HS-27A (cell line): ENCODE measurements at regions not wholly inside any gene's neighbourhood (a gene's known extent, or its start where the extent isn't known, plus 50 kb on each side); places are given as distances from the start of the nearest gene placed in this dataset.

Source experiments
- DNase-seq: peaks from one replicate; pipeline ENCODE4 v3.0.0-alpha.2; 2012; ENCODE audit warnings: low read depth, missing footprints

DNA sequence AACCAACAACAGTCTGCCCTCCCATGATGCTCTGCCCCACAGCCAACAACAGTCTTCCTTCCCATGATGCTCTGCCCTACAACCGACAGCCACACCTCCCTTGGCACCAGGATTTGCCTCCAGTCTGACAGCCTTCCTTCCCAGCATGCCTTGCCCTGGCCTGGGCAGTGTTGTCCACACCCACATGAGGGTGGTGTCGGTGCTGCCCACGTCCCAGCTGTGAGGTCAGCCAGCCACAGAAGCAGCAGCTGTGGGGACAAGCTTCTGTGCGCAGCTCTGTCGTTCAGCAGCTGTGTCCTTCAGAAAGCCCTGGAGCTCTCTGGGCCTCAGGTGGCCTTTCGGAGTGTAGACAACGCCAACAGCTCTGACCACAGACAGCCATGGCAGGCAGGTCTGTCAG lies 1378.9 kb downstream of the BRD1 start:
- DNase-seq: no peak

DNA sequence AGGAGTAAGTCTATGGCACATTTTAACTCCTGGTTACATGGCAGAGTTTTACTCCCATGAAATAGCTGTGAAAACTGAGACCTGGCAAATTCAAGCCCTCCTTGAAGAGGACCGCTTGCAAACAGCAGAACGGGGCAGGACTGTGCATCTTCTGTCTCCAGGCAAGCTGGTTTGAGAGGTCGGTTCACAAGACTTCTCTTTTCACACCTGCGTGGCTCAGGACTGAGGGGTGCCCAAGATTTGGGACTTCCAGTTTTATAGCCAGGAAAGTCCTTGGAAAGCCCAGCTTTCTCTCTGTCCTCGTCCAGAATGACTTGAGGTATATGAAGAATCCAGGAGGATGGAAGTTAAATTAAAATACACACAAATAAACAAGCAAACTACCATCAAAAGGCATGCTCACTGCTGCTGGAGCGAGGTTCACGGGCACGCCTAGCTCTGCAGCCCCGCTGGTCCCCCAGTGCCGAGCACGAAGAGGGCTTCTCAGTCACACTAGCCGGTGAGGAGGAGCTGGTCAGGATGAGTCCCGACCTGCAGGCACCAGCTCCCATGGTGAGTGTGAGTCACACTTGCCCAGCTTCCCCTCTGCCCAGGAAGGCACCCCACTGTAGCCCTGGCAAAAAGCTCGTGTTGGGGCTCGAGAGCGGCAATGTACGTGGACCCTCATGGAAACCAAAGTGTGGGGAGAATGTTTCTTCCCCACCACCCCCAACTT lies 1382.4 kb downstream of the BRD1 start:
- no peak for DNase-seq

DNA sequence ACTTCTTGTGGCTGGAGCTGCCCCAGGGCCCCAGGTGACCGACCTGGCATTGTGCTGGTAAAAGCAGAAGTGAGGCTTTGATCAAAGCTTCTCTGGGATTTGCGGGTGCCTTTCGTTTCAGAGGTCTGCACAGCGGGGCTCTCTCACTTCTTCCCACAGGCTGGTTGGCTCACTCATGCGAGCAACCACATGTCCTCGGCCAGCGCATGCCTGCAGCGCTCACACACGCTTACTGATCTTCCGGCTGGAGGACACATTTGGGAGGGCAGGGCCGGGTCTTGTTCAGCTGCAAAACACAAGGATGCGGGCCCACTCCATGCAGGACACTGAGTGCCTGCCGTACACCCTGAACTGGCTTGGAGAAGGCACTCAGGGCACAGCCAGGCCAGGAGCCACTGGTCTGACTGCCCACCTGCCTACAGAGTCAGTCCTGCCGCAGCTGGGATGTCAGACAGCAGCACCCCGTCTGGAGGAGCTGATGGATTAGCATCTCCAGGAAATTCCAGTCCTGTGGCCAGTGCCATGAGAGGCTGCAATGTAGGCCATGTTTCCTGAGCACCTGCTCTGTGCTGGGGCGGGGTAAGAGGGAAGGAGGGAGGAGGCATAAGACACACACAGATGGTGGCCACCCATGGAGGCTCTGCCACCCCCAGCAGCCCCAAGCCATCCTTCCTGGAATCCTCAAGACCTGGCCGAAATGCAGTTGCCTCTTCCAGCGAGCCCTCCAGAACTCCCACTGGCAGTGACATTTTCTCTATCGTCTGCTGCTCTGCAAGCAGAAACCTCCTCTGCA lies 1383.2 kb downstream of the BRD1 start:
- no peak for DNase-seq

DNA sequence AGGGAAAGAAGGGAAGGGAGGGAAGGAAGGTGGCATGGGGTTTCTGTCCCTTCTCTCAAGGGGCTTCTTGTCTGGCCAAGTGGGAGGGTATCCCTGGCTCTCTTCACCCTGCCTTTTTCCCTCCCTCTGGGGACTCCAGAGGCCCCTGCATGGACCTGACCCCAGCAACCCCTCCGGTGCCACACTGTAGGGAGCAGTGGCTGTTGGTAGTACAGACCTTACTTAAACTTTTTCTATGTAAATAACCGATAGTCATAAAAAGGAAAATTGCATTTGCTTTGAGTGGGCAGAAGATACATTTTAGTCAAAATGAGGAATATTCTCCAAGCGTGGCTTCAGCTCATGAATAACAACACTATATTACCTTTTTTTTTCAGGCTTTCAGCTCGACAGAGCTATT lies 1384.0 kb downstream of the BRD1 start:
- no peak for DNase-seq

DNA sequence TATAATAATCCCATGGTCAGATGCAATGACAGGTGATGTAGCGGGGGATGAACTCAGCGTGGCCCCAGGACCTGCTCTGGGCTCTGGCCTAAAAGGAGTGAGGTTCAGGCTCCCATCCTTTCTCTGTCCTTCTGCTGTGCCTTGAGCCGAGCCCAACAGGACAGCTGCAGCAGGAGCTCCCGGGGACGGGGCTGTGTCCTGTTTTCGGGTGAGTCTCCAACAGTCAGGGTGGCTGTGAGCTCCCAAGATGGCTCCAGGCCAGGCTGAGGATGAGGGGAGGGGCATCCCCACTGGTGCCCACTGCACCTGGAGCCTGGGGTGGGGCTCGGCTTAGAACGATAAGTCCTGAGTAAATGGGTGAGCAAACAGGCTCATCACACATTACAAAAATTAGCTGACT lies 1385.0 kb downstream of the BRD1 start:
- no peak for DNase-seq

DNA sequence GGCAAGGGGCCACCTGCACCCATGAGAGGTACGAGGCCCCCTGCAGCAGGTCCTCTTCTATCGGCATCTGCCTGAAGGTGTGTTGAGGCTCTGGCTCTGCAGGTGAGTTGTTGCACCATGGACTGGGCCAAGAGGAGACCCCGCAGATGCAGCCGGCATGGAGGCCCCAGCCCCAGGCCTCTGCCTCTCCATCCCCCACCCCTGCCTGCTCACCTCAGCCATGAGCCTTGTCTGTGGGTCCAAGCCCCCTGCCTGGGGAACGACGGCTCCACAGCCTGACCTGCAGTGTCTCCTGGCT lies 1386.2 kb downstream of the BRD1 start:
- DNase-seq: no peak

DNA sequence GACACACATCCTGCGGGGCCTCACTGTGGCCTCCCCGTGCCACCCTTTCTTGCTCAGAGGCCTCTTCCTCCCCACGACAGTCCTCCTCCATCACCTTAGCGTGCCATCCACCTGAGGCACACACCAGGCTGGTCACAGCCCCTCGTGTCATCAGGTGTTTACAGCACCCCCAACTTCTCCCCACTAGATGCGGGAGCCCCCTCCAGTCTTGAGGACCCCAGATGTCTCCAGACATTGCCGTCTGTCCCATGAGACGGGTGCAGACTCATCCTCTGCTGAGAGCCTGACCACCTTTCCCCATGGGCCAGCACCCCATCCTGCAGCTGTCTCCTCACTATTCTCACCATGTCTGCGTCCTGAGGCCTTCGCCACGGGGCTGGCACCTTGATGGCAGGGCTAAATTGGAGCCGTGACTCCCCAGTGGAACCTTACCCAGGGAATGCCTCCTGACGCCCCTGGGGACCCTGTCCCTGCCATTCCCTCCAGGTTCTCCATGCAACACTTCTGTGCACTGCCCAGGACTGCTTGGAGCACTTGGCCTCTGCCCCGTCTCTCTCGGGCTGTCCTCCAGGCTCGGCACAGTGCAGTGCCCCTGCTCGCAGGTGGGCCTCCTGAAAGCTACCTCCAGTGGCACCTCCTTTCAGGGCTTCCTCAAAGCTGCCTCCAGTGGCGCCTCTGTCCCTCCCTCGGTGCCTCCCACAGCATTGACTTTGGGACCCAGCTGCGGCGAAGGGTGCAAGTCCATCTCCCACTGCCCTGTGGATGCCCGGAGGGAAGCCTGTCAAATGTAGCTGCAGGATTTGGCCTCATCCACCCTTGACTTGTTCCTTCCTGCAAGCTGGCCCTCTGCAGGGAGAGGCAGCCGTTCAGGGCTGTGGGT lies 1386.8 kb downstream of the BRD1 start:
- no peak for DNase-seq

DNA sequence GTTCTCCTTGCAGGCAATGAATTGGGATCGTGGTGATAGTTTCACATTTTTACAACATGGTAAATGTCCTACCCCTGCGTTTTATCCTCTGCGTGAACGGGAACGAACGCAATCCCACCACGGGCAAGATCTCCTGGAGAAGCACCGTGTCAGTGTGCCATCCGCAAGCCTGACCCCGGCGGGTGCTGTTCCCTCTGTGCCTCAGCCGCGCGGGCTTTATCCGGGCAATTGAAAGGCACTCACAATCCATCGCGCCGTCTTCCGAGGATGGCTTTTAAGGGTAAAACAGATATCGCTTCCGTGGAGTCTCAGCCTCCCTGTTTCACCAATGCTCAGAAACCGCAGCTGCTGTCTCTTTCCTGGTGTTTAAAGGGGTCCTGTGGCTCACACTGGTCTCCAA lies 1387.5 kb downstream of the BRD1 start:
- DNase-seq: no peak

DNA sequence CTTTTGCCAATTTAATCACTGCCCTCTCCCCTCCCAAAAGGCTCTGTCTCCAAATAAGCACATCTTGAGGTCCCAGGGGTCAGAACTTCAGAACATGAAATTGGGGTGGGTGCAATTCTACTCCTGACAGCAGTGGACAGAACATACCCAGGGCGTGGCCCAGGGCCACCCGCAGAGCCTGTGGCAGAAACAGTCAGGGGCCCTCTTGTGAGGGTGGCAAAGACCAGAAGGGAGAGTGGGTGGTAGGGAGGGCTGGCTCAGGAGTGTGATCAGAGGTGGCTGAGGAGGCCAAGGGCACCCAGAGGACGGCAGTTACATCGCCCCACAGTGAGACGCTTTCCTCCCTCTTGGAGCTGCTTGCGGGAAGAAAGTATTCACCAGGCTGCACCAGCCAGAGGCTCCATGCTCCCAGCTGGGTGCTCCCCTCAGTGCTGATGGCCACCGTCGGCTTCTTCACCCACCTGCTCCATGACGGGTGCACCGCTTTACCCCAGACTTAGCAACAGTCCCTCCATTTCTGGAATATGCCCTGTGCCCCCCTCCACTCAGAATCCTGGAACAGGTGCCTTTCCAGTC lies 1388.0 kb downstream of the BRD1 start:
- DNase-seq: no peak

DNA sequence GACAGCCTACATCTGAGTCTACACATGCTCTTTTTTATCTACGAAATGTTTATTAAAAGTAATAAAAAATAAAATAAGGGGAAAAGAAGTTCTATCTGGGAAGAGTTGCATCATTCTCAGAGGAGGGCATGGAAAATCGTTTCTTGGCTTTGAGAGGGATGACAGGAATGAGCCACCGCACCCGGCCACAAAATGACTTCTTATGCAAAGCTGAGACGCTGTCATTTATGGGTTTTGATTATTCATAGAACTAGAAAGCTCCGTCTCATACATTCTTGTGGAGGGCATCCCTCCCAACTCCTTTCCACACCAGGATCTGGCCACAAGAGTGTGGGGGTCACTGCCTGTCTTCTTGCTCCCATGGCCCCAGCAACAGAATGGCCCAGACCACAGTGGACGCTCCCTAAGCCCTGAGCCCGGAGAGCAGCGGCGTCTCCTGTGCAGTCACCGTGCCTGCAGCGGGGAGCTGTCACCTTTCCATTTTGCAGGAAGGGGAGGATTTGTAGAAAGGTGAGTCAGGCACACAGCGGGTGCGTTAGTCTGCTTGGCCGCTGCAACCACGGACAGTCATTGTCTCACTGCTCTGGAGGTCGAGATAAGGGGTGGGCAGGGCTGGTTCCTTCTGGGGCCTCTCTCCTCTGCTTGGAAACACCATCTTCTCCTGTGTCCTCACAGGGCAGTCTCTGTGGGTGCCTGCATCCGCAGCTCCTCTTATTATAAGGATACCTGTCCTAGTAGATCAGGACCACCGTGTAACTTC lies 1388.7 kb downstream of the BRD1 start:
- no peak for DNase-seq

DNA sequence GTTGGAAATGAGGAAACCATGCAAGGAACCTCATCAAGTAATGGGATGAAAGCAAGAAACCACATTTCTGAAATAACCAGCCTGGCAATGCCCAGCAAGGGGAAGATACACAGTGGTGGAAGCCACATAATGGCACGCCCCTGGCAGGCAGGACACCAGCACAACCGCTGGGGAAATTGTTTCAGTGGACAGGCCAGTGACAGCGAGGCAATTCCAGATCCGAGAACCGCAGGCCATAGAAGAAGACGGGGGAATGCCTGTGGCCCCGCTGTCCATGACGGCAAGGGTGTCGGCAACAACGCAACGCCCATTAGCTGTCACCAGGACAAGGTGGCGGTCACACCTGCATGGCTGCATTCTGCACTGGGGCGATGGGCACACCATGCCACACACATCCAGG lies 1389.6 kb downstream of the BRD1 start:
- DNase-seq: no peak

DNA sequence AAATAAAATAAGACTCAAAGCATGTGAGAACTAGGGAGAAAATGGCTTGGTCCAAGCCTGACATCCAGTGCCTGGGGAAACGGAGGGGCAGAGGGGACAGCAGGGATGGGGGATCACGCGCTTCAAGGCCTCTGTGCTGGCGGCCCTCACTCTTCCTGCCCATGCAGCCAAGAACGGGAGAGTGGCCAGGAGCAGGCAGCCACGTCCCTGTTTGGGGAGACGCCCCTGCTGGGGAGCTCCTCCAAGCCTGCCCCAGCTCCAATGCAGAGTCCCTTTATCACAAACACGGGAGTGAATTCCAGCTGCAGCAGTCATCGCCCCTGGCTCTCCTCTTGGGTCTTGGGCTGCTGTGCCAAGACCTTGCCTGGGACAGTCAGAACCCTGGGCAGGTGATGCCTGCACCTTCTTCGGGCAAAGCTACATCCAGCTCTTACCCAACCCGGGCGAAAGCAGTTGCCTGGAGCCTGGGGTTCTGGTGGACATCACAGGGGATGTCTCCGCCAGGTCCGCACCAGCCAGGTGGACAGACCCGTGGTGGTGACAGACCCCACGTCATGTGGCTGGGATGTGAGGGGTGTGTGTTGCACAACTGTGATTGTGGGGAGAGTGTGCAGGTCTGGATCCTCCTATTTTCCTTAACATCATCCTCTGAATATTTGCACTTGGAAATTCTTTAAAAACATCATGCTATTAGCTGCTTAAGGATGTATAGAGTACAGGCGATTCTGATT lies 1391.3 kb downstream of the BRD1 start:
- DNase-seq: no peak

DNA sequence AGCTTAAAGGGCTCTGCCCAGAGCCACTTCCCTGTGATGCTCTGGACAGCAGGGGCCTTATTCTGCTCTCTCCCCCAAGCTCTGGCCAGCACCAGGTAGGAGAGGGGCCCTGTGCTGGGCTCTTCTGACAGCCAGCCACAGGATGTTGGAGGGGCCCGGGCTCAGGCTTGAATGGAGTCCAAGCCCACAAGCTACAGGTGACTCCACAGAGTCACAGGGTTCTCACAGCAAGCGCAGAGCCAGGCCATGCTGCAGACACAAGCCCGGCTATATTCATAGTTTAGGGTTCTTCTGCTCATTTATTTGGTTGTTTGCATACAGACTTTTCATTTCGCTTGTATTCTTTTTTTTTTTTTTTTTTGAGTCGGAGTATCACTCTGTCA lies 1392.8 kb downstream of the BRD1 start:
- DNase-seq: no peak

DNA sequence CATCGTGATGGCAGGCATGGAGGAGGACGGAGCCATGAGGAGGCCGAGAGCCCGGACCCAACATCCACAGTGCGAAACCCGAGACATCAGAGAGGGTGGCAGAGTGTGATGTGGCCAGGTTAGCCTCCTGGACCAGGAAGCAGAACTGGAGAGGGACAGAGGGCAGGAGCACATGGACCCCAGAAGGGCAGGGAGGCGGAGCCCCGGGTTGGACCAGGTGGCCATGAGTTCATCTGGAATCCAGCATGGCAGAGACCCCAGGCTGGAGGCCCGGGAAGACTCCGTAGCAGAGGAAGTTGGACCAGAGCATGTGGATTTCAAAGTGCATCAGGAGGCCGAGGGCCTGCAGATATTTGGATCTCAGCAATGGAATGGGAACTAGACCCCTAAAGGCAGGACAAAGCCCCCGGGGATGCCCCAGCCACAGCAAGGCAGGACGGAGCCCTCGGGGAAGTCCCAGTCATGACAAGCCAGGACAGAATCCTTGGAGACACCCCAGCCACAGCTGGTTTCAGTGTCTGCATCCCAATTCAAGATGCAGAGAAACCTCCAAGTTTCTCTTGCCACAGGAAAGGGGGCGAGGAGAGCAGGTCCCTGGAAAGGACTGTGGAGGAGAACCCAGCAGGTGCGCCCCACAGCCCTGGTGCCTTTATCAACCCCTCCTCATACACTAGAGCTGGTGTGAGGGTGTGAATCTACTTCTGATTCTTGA lies 1393.4 kb downstream of the BRD1 start:
- DNase-seq: no peak

DNA sequence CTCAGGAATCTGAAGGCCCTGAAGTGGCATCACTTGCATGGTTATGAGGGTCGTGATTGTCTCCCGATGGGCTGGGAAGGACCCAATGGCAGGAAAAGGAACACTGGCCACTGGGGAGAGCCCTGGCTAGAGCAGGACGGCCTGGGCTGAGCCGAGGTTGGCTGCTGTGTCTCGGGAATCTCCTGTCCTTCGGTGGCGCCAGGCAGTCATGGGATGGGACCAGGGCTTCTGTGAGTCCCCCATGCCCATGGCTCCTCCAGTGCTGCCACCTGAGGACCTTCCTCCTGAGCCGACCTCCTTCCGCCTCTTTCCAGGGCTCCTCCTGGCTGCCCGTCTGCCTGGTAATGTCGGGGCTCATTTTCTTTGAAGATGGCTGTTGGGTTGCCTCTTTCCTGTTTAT lies 1394.0 kb downstream of the BRD1 start:
- DNase-seq: no peak

DNA sequence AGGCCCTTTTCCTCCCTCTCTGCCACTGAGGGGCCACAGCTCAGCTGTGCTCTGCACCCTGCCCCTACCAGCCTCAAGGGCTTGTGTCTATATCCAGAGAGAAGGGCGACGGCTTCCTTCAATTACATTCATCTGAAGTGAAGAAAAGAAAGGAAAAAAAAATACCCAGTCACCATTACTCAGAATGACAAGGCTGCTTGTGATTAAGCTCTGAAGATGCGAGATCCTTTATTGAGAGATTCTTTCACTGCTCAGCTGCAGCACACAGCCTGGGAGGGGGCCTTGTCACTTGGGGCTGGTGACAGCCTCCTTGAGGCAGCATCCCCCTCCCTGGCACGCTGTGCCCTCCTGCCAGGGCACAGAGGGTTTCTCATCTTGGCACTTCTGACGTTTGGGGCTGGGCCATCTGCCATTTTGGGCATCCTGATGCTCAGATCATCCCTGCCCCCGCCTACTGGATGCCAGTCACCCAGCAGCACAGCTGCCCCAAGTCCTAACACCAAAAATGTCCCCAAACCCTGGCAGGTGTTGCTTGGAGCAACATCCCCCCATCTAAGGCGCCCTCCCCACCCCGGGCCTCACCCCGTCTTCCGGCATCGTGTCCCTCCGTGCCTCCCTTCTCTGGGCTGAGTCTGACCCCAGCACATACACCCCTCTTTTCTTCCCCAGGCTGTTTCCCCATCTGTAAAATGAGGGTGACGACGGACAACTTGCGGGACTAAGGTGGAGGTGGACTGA lies 1394.7 kb downstream of the BRD1 start:
- no peak for DNase-seq

DNA sequence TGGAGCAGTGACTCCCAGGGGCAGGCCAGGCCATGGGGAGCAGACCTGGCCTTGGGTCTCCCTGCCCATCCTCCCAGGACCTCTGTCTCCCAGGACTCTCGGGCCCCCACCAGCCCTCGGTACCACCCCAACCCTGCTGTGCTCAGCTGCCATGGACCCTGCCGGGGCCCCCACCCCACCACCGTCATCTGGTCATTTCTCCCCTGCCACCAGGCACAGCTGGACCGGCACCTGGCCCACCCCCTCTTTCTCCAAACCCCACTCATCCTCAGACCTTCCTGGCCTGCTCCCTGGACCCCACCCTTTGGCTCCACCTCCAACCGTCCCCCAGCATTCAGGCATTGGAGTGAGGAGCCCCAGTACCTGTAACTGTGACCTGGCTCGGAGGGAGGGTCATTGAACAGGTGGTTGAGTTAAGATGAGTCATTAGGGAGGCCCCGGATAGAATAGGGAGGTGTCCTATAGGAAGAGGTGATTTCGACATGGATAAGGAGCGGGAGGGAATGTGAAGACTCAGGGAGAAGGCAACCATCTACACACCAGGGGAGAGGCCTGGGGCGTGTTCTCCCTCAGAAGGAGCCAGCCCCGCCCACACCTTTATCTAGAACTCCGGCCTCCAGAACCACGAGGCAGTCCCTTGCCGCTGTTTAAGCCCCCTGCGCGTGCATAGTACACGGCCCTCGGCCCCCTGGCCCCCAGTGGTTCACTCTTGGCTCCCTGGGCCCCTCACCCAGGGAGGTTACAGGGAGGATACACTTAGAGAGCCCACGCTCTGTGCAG lies 1395.9 kb downstream of the BRD1 start:
- no peak for DNase-seq

DNA sequence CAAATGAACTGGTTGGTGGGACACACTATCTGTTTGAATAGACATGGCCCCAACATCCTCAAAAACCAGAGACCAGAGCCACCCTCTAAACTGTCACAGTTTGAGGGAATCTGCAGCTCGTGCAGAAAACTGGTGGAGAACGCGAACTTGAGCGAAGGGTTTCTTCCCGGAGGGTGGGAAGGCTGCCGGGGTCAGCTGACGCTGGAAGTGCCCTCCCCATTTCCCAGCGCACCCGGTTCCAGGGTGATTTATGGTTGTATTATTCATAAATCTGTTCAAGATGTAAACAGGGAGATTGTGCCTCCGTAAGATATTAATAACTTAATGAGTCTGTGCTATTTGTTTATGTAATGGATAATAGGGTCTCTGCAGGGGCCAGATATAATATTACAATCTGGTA lies 1396.7 kb downstream of the BRD1 start:
- no peak for DNase-seq

DNA sequence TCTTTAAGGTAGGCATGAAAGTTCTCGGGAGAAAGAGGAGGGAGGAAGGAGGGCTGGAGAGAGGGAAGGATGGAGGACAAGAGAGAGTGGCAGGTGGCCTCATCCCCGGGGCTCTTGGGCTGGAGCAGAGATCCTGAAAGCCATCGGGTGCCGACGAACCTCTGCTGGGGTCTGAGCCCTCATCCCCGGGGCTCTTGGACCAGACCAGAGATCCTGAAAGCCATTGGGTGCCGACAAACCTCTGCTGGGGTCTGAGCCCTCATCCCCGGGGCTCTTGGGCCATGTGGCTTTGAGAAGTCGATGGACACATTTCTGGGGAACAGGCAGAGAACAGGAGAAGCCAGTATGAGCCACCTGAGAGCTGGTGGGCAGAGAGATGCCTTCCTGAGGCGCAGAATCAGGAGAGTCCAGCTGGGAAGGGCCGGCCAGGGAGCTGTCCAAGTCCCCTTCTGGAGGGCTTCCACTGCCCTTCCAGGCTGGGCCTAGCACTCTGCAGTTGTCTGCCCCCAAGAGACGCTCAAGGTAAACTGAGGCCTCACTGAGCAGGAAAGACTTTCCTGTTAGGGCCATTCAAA lies 1398.1 kb downstream of the BRD1 start:
- DNase-seq: no peak
